B cell (primary cell): ENCODE measurements at regions not wholly inside any gene's neighbourhood (a gene's known extent, or its start where the extent isn't known, plus 50 kb on each side); places are given as distances from the start of the nearest gene placed in this dataset.

Source experiments
- CTCF ChIP-seq: fragments of 200-600 bp; IDR thresholded peaks from one replicate; pipeline ENCODE4 v1.8.0; 2022; ENCODE audit warnings: antibody characterized with exemption, mild to moderate bottlenecking
- EZH2 ChIP-seq: IDR thresholded peaks from 2 replicates; pipeline ENCODE4 v1.6.1; 2012; ENCODE audit warnings: borderline replicate concordance, low read depth, mild to moderate bottlenecking, moderate library complexity, low read length; ENCODE audit not compliant: insufficient read depth, poor library complexity, severe bottlenecking

GRCh38 chr20:60584221-60584620 lies 626.0 kb downstream of the CDH26 start:
- TF ChIP-seq CTCF (no peak), EZH2 (no peak)
